ENCODE measurements at regions not wholly inside any gene's neighbourhood (a gene's known extent, or its start where the extent isn't known, plus 50 kb on each side); places are given as distances from the start of the nearest gene placed in this dataset.

DNA sequence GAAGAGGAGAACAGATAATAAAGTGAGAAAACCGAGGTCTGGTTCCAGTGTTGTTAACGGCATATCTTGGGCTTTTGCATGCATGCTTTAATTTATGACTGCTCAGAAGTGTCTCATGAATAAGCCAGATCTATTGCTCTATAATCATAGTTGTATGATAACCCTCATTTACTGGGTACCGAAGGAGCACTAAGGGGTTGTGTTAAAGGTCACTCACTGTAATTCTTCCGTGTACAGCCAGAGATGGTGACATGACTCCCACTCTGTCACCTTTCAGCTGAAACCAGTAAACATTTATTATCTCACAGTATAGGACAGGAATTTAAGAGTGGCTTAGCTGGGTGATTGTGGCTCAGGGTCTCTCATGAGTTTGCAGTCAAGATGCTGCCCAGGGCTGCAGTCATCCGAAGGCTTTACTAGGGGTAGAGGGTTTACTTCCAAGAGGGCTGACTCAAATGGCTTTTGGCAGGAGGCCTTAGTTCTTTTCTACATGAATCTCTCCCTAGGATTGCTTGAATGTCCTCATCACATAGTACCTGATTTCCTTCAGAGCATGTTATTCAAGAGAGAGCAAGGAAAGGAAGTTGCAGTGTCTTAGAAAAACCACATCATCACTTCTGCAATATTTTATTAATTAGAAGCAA is 107.0 kb downstream of the NAB1 start:
- TF ChIP-seq, protein P1, sequence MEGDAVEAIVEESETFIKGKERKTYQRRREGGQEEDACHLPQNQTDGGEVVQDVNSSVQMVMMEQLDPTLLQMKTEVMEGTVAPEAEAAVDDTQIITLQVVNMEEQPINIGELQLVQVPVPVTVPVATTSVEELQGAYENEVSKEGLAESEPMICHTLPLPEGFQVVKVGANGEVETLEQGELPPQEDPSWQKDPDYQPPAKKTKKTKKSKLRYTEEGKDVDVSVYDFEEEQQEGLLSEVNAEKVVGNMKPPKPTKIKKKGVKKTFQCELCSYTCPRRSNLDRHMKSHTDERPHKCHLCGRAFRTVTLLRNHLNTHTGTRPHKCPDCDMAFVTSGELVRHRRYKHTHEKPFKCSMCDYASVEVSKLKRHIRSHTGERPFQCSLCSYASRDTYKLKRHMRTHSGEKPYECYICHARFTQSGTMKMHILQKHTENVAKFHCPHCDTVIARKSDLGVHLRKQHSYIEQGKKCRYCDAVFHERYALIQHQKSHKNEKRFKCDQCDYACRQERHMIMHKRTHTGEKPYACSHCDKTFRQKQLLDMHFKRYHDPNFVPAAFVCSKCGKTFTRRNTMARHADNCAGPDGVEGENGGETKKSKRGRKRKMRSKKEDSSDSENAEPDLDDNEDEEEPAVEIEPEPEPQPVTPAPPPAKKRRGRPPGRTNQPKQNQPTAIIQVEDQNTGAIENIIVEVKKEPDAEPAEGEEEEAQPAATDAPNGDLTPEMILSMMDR (conservative IDR thresholded peaks at IDR 0.05; ENCODE audit: low read depth, low read length), result no peak
- TF ChIP-seq EZH2 (IDR thresholded peaks at IDR 0.05; ENCODE audit: borderline replicate concordance, low read depth, low read length, poor library complexity, severe bottlenecking), result no peak
